Fibroblast of gingiva (primary cell): ENCODE measurements at regions not wholly inside any gene's neighbourhood (a gene's known extent, or its start where the extent isn't known, plus 50 kb on each side); places are given as distances from the start of the nearest gene placed in this dataset.
A peak's percentile ranks its signal among the peaks of the same experiment; 100 is the strongest.
"Not testable (repeated sequence)": the region's sequence is repeated elsewhere in the genome, so short reads cannot be mapped to it uniquely, and the experiment has no call there.

Experiments
- DNase-seq: peaks from one replicate; pipeline ENCODE4 v3.0.0-alpha.2; 2011; ENCODE audit warnings: low read depth

GRCh38 chr10:94088926-94089381, 95.2 kb downstream of the PLCE1 start:
- peak; percentile 37 for DNase-seq

DNA sequence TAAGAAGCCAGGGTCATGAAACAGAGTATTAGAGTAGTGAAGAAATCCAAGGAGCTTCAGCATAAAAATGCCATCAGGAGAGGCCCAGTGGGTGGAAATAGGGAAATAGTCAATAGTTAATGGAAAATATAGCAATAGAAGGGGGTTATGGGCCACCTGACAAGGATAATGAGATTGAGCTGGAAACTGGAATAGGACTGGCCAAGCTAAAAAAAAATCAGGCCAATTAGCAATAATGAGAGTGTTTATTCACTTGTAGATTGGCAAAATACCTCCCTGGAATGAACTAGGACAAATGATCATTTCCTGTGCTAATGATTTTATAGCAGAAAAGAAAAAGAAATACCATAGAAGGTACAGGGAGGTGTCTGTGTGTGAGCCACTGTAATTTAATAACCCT, 97.9 kb downstream of the PLCE1 start:
- no peak for DNase-seq

GRCh38 chr10:94092848-94093247, 99.1 kb downstream of the PLCE1 start:
- no peak for DNase-seq

DNA sequence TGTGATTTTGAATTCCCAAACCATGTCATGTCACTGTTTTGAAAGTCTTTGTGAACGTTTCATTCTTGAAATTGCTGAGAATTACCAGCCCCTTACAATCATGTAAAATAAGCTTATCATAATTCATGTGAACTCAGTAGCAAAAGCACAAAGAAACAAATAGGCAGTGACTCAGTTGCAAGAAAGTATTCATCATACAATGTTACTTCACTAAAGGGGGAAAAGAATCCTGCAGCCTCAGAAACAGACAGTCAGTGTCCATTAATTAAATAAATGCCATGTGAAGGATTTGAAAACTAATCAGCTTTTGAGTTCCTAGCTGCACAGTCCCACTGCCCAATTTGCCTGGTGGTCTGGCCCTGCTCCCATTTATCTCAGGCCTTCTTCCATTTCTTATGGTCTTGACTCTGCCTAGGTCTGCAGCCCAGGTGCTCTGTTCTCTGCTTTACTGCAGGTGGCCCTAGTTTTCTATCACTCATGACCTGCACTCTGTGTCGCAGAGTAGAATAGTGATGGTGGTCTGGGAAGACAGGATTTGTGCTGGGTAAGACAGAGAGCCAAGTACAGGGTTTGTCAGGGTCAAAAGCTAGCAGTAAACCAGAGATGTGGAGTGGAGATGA, 99.7 kb downstream of the PLCE1 start:
- DNase-seq: no peak

DNA sequence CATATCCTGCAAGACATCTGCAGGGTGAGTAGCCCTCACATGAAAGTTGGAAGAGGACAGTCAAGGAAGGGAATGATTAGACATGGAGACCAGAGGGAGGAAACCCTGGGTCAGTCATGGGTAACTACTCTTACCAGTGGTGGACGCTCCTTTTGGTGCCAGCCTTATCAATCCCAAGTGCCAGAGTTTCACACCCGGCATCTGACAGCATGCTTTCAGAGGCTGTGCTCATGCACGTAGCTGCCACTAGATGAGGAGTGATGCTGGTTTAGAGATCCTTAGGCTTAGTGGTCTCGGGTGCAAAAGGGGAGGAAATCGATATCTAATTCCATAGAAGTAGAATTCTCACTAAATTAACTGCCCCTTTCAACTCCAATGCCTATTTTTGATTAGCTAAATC, 100.8 kb downstream of the PLCE1 start:
- DNase-seq: no peak

DNA sequence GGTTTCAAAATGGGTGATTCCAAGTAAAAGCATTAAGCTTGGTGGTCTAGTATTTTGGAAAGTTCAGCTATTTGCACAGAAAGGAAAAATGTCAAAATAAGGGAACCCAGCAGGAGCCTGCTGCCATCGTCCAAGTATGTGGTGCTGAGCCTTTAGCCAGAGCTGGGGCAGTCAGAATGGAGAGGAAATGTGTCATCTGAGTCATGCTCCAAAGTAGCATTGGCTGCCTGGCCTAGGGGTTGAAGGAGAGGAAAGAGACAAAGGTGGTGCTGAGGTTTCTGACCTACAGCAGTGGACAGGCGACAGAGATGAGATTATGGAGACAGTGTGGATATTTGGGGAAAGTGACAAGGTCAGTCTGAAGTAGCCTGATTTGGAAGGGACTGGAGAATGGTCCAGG, 103.9 kb downstream of the PLCE1 start:
- DNase-seq: no peak

DNA sequence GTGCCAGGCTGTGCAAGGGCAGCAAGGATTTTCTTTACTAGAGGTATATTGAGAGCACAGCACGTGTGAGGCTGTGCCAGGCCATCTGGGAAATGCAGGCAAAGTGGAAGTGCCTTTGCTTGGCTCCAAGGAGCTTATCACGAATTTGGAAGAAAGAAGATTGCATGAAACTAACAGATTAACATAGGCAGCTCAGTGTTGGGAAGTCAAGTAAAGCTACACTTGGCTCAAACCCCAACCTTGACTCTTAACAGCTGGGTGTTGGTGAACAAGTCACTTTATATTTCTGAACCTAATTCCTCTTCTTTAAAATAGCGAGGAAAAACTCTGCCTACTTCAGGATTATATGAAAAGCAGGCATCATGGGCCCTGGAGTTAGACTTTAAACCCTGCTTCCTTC, 105.2 kb downstream of the PLCE1 start:
- no peak for DNase-seq

DNA sequence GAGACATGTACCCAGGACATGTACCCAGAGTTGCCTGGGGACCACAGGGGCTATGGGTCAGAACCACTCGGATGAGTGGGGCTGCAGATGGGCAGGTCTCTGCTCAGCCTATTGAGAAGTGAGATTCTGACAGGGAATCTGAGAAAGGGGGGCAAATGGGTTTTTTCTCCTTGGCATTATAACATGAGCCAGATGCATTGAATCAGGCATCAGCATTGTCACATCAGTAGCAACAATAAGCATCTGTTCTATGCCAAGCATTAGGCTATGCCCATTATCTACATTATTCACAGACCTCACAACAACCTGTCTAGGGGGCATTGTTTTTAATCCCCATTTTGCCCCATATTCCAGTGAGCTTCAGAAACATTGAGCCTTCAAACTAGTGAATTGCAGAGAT, 108.2 kb downstream of the PLCE1 start:
- DNase-seq: no peak

GRCh38 chr10:94102436-94102835, 108.7 kb downstream of the PLCE1 start:
- no peak for DNase-seq

DNA sequence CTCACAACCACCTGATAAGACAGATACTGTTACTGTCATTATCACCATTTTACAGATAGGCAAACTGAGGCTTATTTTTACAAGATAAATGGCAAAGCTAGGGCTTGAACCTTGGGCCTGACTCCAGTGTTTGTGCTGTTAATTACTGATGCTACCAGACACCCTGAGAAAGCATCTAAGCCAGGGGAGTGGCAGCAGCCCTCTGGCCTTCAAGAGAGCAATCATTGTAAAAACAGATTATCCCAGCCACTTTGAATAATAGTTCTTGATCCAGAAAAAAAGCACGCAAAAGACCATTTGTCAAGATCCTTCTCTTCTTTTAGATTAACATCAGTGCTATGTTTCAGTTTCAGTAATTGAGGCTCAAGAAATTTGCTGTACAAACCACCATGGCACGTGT, 109.5 kb downstream of the PLCE1 start:
- DNase-seq: no peak

- DNase-seq: peak; percentile 27
These were observed 110.1 kb downstream of the PLCE1 start for GRCh38 chr10:94103801-94104221.

DNA sequence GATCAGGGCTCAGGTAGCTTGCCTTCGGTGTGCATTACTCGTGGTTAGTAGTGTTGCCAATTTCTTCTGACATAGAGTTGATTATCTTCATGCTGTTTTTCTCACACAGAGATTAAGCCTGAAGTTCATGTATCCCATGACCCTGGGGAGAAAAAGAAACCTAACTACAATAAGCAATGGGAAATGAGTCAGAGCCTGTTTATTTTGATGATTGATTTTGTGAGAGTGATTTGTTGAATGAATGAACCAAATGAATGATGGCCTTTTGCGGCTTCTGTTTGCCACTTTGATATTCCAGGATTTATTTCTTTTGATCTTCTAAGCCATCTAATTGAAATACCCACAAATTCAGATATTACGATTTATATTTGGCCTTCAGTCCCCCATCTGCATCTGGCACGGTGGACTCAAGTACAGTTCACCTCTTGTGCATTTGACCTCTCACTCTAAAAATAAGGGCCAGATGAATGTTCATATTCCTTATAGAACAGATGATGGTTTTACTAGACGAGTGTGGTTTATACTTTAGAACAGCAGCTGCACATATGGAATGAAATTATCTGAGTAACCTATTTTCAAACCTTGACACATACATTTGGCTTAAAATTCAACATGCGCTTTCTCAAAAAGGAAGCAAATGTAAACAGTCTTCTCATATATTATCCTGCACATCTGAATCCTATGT, 110.7 kb downstream of the PLCE1 start:
- no peak for DNase-seq

- DNase-seq: no peak
These were observed 111.5 kb downstream of the PLCE1 start for GRCh38 chr10:94105226-94105625.

DNA sequence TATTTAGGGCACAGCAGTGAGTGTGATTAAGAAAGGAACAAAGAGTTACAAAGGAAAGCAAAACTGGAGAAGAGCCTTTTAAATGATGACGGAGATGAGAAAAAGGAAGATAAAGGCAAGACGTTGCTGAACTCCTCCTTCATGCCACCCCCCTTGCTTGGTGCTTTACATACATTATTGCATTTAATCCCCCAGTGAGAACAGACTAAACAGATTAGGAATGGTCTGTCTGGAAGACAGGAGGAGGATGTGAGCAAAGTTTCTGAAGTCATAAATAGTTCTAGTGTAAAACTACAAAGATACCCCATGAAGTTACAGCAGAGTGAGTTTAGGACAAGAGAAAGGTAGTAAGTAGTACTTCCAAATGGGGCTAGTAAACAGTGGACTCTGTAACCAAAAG, 113.5 kb downstream of the PLCE1 start:
- DNase-seq: no peak

GRCh38 chr10:94108200-94108599, 114.5 kb downstream of the PLCE1 start:
- peak; percentile 37 for DNase-seq

DNA sequence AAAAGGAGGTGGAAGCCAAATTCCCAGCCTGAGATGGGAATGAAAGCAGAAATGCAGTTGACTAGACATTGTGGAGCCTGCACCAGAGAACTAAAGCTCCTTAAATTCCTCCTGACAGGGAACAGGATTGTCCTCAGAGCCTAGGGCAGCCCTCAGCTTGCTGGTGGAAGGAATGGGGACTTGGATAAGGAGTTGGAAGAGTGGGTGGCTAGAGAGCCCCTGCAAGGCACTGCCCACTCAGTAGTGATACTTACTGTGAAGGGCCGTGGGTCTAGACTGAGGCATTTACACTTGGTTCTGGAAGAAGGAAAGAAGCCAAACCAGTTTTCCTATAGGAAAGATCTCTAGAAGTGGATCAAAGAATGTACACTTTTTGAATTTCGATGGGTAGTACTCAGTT, 117.6 kb downstream of the PLCE1 start:
- DNase-seq: no peak

GRCh38 chr10:94112321-94112720, 118.6 kb downstream of the PLCE1 start:
- no peak for DNase-seq

DNA sequence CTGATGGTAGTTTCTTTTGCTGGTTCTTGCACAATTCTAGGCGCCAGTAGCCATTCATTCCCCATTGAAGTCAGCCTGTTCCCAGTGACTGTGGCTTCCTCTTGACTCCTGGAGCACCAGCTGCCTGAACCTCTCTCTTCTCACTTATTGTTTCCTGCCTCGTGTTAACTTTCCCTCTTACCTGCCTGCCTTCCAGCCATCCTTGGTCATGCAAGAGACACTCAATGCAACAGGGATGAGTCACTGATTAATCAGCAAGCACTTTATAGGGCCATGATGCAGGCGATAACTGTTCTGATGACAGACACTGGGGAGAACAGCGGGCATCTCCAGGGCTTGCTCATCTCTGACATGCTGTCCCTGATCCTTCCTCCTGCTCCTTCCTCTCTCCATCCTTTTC, 122.0 kb downstream of the PLCE1 start:
- no peak for DNase-seq

GRCh38 chr10:94116848-94117247, 123.1 kb downstream of the PLCE1 start:
- DNase-seq: no peak

DNA sequence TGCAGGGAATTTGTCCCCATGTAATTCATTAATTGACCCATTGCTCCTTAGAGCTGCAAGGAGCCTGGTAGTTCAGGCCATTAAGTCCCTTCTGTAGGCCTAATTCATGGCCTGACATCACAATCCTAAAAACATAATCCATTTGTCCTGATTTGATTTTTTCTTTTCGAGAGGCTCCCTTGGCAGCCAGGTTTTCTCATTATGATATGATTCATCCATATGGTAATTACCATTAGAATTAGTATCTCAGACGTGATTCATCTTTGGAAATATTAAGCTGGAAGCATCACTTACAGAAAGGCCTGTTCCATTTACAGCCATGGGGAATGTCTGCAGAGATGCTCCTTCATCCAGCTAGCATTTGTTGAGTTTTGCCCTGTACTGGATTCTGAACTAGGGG, 128.5 kb downstream of the PLCE1 start:
- DNase-seq: no peak

- DNase-seq: peak; percentile 74
These were observed 129.7 kb downstream of the PLCE1 start for GRCh38 chr10:94123258-94123995.

DNA sequence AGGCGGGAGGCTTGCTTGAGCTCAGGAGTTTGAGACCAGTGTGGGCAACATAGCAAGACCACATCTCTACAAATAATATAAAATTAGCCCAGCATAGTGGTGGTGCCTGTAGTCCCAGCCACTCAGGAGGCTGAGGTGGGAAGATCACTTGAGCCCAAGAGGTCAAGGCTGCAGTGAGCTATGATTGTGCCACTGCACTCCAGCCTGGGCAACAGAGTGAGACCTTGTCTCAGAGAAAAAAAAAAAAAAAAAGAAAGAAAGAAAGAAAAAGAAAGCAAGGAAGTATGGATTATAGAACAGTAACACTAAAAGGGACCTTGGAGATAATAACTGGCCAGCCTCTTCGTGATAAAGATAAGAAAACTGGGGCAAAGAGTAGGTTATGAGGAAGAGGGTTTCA, 130.4 kb downstream of the PLCE1 start:
- not testable (repeated sequence) for DNase-seq

DNA sequence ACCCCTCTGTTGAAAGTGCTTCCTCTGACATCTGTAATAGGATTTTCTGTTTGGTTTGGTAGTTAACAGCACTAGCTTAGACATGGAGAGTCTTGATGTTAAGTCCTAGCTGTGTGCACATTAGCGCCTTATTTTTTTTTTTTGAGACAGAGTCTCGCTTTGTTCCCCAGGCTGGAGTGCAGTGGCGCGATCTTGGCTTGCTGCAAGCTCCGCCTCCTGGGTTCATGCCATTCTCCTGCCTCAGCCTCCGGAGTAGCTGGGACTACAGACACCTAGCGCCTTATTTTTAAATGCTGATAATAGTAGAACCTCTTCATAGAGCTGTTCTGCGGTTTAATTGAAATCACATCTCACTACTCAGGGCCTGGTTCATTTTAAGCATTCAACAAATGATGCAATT, 131.5 kb downstream of the PLCE1 start:
- DNase-seq: not testable (repeated sequence)
